NCI-H2227 (cell line): ENCODE measurements at regions not wholly inside any gene's neighbourhood (a gene's known extent, or its start where the extent isn't known, plus 50 kb on each side); places are given as distances from the start of the nearest gene placed in this dataset.

ENCODE experiments used
- DNase-seq: peaks from one replicate; lab custom pipeline; 2025; ENCODE audit not compliant: unreplicated experiment; lab: John Stamatoyannopoulos, UW

- DNase-seq = no peak
Observed at GRCh38 chr2:235347691-235348090, 146.2 kb upstream of the AGAP1 start.

- no peak for DNase-seq
Observed at GRCh38 chr2:235348329-235348728, 145.5 kb upstream of the AGAP1 start.

GRCh38 chr2:235350234-235350633 is 143.6 kb upstream of the AGAP1 start:
- no peak for DNase-seq

GRCh38 chr2:235352541-235352940 is 141.3 kb upstream of the AGAP1 start:
- no peak for DNase-seq

- DNase-seq = no peak
Observed at GRCh38 chr2:235357881-235358280, 136.0 kb upstream of the AGAP1 start.

- no peak for DNase-seq
Observed at GRCh38 chr2:235358981-235359471, 134.8 kb upstream of the AGAP1 start.

GRCh38 chr2:235360446-235360845 is 133.4 kb upstream of the AGAP1 start:
- no peak for DNase-seq

- DNase-seq = peak; percentile 25
Observed at GRCh38 chr2:235365743-235366142, 128.1 kb upstream of the AGAP1 start.

GRCh38 chr2:235366390-235366789 is 127.5 kb upstream of the AGAP1 start:
- no peak for DNase-seq

GRCh38 chr2:235366807-235367206 is 127.0 kb upstream of the AGAP1 start:
- DNase-seq = no peak

GRCh38 chr2:235371018-235371417 is 122.8 kb upstream of the AGAP1 start:
- no peak for DNase-seq

GRCh38 chr2:235373171-235373570 is 120.7 kb upstream of the AGAP1 start:
- DNase-seq = no peak

- DNase-seq = no peak
Observed at GRCh38 chr2:235377176-235377575, 116.7 kb upstream of the AGAP1 start.

- no peak for DNase-seq
Observed at GRCh38 chr2:235378246-235378645, 115.6 kb upstream of the AGAP1 start.

- no peak for DNase-seq
Observed at GRCh38 chr2:235378944-235379343, 114.9 kb upstream of the AGAP1 start.

GRCh38 chr2:235381261-235381912 is 112.5 kb upstream of the AGAP1 start:
- no peak for DNase-seq

- DNase-seq = no peak
Observed at GRCh38 chr2:235382179-235382578, 111.7 kb upstream of the AGAP1 start.

GRCh38 chr2:235382601-235383000 is 111.2 kb upstream of the AGAP1 start:
- no peak for DNase-seq

GRCh38 chr2:235383272-235383843 is 110.5 kb upstream of the AGAP1 start:
- DNase-seq = no peak

GRCh38 chr2:235384624-235385023 is 109.2 kb upstream of the AGAP1 start:
- DNase-seq = no peak

- DNase-seq = no peak
Observed at GRCh38 chr2:235389626-235390025, 104.2 kb upstream of the AGAP1 start.

- DNase-seq = no peak
Observed at GRCh38 chr2:235390108-235390815, 103.6 kb upstream of the AGAP1 start.
